Dendritic cell treated with granulocyte-macrophage colony-stimulating factor and Interleukin-4, amounts not matched to agents 40 ng/mL and 50 ng/mL, for 4 days (primary cell): ENCODE measurements at regions not wholly inside any gene's neighbourhood (a gene's known extent, or its start where the extent isn't known, plus 50 kb on each side); places are given as distances from the start of the nearest gene placed in this dataset.

Source experiments
- H3K27ac Mint-ChIP-seq: one replicate; pipeline ENCODE4 v1.8.0; 2022; ENCODE audit warnings: mild to moderate bottlenecking, mixed read lengths
- H3K27me3 Mint-ChIP-seq: one replicate; pipeline ENCODE4 v1.8.0; 2022; ENCODE audit warnings: mild to moderate bottlenecking, mixed read lengths
- H3K36me3 Mint-ChIP-seq: one replicate; pipeline ENCODE4 v1.8.0; 2022; ENCODE audit warnings: low read depth, mixed read lengths
- H3K4me1 Mint-ChIP-seq: one replicate; pipeline ENCODE4 v1.8.0; 2022; ENCODE audit warnings: low read depth, mixed read lengths
- H3K4me3 Mint-ChIP-seq: one replicate; pipeline ENCODE4 v1.8.0; 2022; ENCODE audit warnings: mild to moderate bottlenecking, moderate library complexity, mixed read lengths
- H3K9me3 Mint-ChIP-seq: one replicate; pipeline ENCODE4 v1.8.0; 2022; ENCODE audit warnings: mixed read lengths
- intact Hi-C: fragments of 100-400 bp; cut with micrococcal nuclease; formaldehyde crosslinking; loops from one replicate; pipeline ENCODE4 v1.15.0; 2022

DNA sequence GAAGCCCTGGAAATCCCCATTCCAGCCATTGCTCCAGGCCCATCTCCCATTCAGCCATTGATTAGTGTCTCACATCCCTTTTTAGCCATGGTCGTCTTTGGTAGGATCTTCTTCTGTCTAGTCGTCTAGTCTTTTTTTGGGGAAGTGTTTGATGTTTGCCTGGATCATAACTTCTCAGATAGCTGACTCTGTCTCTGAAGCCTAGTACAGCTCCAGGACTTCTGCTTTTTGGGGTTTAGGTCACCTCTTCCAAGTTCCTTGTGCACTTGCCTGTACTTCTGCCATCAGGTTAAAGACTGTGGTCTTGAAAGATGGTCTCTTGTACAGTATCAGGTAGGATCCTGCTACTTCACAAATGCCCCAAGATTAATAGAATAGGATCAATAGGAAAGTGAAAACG, 553.5 kb downstream of the PKHD1 start:
- Mint-ChIP-seq H3K4me3 (no peak overlapping the region), H3K27me3 (peaks cover 3% of the 10 kb centered on the region), H3K36me3 (no peaks in the 10 kb centered on the region), H3K27ac (no peak overlapping the region), H3K9me3 (no peaks in the 10 kb centered on the region), H3K4me1 (peaks cover 5% of the 10 kb centered on the region)
- intact Hi-C loops: no loop called here

- Mint-ChIP-seq H3K4me3 (no peak overlapping the region), H3K9me3 (no peaks in the 10 kb centered on the region), H3K4me1 (peaks cover 5% of the 10 kb centered on the region), H3K27me3 (peaks cover 3% of the 10 kb centered on the region), H3K27ac (no peak overlapping the region), H3K36me3 (no peaks in the 10 kb centered on the region)
- intact Hi-C loops: no loop called here
These were observed 552.1 kb downstream of the PKHD1 start for GRCh38 chr6:51535327-51535726.

DNA sequence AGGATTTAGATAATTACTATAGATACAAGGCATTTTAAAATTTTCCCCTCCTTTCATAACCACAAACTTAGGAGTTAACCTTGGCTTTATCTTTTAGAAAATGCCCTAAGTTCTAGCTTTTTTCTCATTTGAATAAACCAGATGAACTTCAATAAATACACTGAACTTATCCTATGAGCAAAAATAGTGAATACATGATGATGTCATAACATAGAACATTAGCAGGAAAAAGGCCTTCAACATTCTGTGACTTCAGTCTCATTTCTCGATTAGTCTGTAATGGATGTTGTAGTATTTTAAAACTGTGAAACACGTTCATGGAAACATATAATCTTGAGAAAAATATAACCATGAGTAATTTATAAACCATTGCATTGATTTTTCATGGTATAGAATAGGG, 550.7 kb downstream of the PKHD1 start:
- Mint-ChIP-seq H3K4me1 (peaks cover 5% of the 10 kb centered on the region), H3K4me3 (no peak overlapping the region), H3K36me3 (no peaks in the 10 kb centered on the region), H3K9me3 (no peaks in the 10 kb centered on the region), H3K27ac (no peak overlapping the region), H3K27me3 (peaks cover 3% of the 10 kb centered on the region)
- intact Hi-C loops: no loop called here

DNA sequence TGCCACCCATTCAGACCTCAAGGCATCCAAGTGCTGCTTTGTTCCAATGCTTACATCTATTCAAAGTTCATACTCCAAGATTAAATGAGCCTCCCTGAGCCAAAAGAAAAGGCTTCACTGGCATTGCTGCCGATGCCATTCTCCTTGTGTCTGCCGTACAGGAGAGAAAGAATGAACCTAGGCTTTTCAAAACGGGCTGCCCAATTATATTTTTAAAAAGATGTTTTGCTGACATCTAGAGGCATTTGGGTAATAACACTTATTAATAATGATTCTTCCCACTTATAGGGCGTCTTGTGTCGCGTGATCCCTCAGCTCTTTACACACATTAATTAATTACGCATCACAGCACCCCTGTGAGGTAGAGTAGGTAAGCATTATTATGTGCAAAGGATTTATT, 545.6 kb downstream of the PKHD1 start:
- intact Hi-C loops: loop anchor here (2.0 kb wide), 1 partner anchor 727 kb away; no protein-coding TSS in a partner anchor
- Mint-ChIP-seq H3K9me3 (no peaks in the 10 kb centered on the region), H3K4me3 (no peak overlapping the region), H3K27ac (no peak overlapping the region), H3K27me3 (no peaks in the 10 kb centered on the region), H3K36me3 (no peaks in the 10 kb centered on the region), H3K4me1 (no peaks in the 10 kb centered on the region)

GRCh38 chr6:51542475-51542874, 544.9 kb downstream of the PKHD1 start:
- H3K4me3 Mint-ChIP-seq: no peak overlapping the region
- intact Hi-C loops: loop anchor here (2.0 kb wide), 1 partner anchor 728 kb away; no protein-coding TSS in a partner anchor
- no peaks in the 10 kb centered on the region for H3K9me3 Mint-ChIP-seq
- H3K27ac Mint-ChIP-seq: no peak overlapping the region
- H3K36me3 Mint-ChIP-seq: no peaks in the 10 kb centered on the region
- no peaks in the 10 kb centered on the region for H3K4me1 Mint-ChIP-seq
- no peaks in the 10 kb centered on the region for H3K27me3 Mint-ChIP-seq

GRCh38 chr6:51550243-51550642, 537.2 kb downstream of the PKHD1 start:
- Mint-ChIP-seq H3K4me3 (no peak overlapping the region), H3K9me3 (no peaks in the 10 kb centered on the region), H3K4me1 (no peaks in the 10 kb centered on the region), H3K27me3 (no peaks in the 10 kb centered on the region), H3K36me3 (no peaks in the 10 kb centered on the region), H3K27ac (no peak overlapping the region)
- intact Hi-C loops: no loop called here

- Mint-ChIP-seq H3K36me3 (no peaks in the 10 kb centered on the region), H3K27me3 (no peaks in the 10 kb centered on the region), H3K27ac (no peak overlapping the region), H3K4me1 (no peaks in the 10 kb centered on the region), H3K4me3 (no peak overlapping the region), H3K9me3 (no peaks in the 10 kb centered on the region)
- intact Hi-C loops: no loop called here
These were observed 535.0 kb downstream of the PKHD1 start for GRCh38 chr6:51552435-51552834.

DNA sequence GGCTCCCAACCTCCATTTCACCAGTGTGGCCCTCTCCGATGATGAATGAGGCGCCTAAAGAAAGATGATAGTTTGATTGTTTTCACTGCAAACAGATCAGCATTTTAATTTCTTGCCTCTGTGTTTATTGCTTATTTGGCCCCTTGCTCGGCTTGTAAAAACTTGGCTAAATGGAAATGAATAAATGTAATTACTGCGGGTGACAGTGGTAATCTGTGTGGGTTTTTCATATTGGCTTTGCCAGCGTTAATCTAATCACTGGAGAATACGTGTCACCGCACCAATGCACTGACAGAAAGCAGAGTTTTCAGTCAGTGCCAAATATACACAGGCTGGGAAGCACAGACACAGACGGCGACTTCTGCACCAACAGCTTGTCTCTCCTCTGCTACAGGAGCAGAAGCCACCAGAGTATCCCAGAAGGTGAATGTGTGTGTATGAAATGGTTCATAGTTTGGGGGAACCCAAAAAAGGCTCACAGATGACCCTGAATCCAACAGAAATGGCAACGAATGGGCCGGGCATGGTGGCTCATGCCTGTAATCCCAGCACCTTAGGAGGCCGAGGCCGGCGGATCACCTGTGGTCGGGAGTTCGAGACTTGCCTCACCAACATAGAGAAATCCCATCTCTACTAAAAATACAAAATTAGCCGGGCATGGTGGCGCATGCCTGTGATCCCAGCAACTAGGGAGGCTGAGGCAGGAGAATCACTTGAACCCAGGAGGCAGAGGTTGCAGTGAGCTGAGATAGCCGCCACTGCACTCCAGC, 534.0 kb downstream of the PKHD1 start:
- no peaks in the 10 kb centered on the region for H3K9me3 Mint-ChIP-seq
- H3K4me3 Mint-ChIP-seq: no peak overlapping the region
- intact Hi-C loops: no loop called here
- H3K4me1 Mint-ChIP-seq: no peaks in the 10 kb centered on the region
- no peaks in the 10 kb centered on the region for H3K36me3 Mint-ChIP-seq
- no peaks in the 10 kb centered on the region for H3K27me3 Mint-ChIP-seq
- H3K27ac Mint-ChIP-seq: no peak overlapping the region

- Mint-ChIP-seq H3K4me3 (no peak overlapping the region), H3K27me3 (no peaks in the 10 kb centered on the region), H3K36me3 (no peaks in the 10 kb centered on the region), H3K27ac (no peak overlapping the region), H3K9me3 (no peaks in the 10 kb centered on the region), H3K4me1 (no peaks in the 10 kb centered on the region)
- intact Hi-C loops: no loop called here
These were observed 533.4 kb downstream of the PKHD1 start for GRCh38 chr6:51554029-51554428.

- no peaks in the 10 kb centered on the region for H3K4me1 Mint-ChIP-seq
- no peak overlapping the region for H3K27ac Mint-ChIP-seq
- no peaks in the 10 kb centered on the region for H3K27me3 Mint-ChIP-seq
- intact Hi-C loops: no loop called here
- H3K4me3 Mint-ChIP-seq: no peak overlapping the region
- no peaks in the 10 kb centered on the region for H3K9me3 Mint-ChIP-seq
- no peaks in the 10 kb centered on the region for H3K36me3 Mint-ChIP-seq
These were observed 528.4 kb downstream of the PKHD1 start for GRCh38 chr6:51559059-51559458.

- intact Hi-C loops: no loop called here
- Mint-ChIP-seq H3K4me1 (no peaks in the 10 kb centered on the region), H3K36me3 (no peaks in the 10 kb centered on the region), H3K27me3 (no peaks in the 10 kb centered on the region), H3K9me3 (no peaks in the 10 kb centered on the region), H3K27ac (no peak overlapping the region), H3K4me3 (no peak overlapping the region)
These were observed 525.2 kb downstream of the PKHD1 start for GRCh38 chr6:51562198-51562597.
